Renal cortex interstitium (tissue), 11 donors: ENCODE measurements at regions not wholly inside any gene's neighbourhood (a gene's known extent, or its start where the extent isn't known, plus 50 kb on each side); places are given as distances from the start of the nearest gene placed in this dataset.
A peak's percentile ranks its signal among the peaks of the same experiment; 100 is the strongest.
"Not testable (repeated sequence)": the region's sequence is repeated elsewhere in the genome, so short reads cannot be mapped to it uniquely, and the experiment has no call there.

Experiments
- DNase-seq, 11 donors: peaks; one replicate each; pipeline ENCODE4 v3.0.0-alpha.2; 2013; ENCODE audit warnings: low read depth in 9 of 11, low spot score in 4 of 11; ENCODE audit errors: extremely low read depth in 1 of 11

DNA sequence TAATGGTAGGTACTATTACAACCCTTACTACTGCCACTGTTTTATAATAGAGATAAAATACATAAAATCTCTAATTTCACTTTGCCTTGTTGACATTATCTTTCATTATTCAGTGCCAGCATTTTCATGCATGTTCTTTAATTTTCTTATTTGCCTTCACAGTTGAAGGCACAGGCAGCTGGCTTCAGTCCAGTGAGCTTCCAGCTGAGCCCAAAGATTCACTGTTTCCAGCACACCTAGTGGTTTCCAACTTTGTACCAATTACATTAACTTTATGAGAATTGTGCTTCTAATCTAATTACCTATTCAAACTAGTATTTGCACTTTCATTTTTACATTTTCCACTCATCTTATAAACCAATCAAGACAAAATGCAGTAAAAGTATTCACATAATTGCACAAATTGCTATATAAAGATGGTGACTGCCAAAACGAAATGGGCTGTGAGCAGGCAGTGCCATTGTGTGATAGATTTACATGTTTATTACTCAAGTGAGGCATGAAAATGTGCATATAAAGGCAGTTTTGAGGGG is 228.3 kb downstream of the MFSD1 start:
- no peak for DNase-seq

DNA sequence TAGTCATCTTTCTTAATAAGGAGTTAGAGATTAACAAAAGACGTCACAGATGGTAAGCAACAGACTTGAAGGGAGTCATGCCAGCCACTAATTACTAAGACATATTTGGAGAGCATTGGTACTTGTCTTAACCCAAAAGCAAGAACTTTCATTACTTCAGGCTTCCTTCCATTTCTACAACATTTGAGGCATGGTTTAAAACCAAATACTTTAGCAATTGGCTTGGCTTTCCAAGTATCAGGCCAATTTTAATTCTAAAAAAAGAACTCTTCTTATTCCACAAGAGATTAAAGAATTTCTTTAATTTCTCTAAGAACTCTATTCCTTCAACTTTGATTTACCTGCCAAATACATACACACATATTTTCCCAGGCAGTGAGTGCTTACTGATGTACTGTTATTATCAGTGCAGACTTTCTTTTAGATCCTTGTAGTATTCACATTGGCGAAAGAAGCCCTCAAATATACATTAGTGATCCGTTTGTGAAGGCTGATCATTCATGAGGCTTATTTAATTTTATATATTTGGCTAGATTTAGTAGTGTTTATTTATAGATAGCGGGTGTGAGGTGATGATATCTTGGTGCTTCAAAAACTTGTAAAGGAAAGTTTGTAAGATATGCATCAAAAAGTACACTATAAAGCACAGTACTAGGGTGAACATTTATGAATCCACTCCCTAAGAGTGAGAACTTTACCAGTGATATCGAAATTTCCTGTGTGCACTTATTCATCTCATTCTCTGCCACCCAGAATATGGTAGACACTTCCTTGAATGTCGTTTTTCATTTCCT is 229.2 kb downstream of the MFSD1 start:
- DNase-seq: no peak

DNA sequence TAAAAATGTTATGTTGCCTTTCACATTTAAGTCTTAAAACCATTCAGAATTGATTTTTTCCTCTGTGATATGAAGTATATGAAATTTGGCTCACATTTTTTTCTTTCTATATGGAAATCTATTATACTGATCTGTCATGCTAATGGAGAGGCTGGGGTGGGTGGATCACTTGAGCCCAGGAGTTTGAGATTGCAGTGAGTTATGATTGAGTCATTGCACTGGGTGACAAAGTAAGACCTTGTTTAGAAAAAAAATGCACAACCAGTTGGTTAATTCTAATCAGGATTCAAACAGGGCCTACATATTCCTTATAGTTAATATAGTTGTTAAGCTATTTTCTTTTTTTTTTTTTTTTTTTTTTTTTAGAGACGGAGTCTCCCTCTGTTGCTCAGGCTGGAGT is 230.5 kb downstream of the MFSD1 start:
- no peak for DNase-seq

- no peak for DNase-seq
Measured at GRCh38 chr3:159038405-159038804, 236.6 kb downstream of the MFSD1 start.

GRCh38 chr3:159039286-159039685 is 237.4 kb downstream of the MFSD1 start:
- no peak for DNase-seq

DNA sequence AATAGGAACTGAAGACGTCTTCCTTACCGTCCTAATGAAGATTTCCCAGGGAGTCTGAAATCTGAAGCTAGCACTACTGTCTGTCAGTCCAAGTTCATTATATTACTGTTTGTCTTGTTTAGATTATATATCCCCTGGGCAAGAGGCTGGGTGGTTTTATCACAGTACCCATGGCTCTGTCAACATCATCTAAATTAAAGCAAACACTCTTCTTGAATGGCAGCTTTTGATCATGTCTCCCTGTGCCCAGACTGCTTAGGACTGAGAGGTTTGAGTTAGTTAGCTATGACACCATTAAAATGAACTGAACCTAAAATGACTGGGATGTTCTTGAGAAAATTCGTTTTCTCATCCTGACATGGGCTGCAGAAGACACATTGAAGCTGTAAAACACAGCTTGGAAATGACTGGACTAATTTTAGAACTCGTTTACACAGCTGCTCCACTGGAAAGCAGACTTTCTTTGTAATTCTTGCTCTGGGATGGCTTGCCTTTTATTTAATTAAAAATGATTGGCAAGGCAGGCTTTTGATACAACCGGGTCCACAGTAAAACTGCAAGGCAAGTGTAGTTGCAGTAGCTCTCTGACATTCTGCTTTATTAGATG is 243.5 kb downstream of the MFSD1 start:
- peak in 3 of 11 donors; percentile 2 to 21 (median 11) for DNase-seq

DNA sequence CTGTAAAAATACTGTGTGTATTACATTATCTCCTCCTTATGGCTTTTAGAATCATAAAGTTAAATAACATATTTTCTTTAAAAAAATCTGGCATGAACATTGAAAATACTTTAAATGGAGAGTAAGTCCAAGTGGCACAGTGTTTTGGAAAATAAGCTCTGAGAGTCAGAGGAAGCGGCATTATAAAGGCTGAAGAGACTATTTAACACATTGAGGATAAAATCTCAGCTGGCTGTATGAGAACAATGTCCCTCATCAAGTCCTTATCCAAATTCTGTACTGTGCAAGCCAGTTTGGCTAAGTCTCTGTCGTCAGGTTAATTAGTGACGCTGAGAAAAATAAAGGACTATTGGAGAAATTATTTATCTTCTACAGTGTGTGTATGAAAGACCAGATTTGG is 245.5 kb downstream of the MFSD1 start:
- DNase-seq: no peak

DNA sequence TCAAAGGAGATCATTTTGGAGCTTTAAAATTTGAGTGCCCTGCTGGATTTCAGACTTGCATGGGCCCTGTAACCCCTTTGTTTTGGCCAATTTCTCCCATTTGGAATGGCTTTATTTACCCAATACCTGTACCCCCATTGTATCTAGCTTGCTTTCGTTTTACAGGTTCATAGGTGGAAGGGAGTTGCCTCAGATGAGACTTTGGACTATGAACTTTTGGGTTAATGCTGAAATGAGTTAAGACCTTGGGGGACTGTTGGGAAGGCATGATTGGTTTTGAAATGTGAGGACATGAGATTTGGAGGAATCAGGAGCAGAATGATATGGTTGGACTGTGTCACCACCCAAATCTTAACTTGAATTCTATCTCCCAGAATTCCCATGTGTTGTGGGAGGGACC is 250.6 kb downstream of the MFSD1 start:
- not testable (repeated sequence) for DNase-seq

- DNase-seq: no peak
Measured at GRCh38 chr3:159057621-159058020, 255.8 kb downstream of the MFSD1 start.

DNA sequence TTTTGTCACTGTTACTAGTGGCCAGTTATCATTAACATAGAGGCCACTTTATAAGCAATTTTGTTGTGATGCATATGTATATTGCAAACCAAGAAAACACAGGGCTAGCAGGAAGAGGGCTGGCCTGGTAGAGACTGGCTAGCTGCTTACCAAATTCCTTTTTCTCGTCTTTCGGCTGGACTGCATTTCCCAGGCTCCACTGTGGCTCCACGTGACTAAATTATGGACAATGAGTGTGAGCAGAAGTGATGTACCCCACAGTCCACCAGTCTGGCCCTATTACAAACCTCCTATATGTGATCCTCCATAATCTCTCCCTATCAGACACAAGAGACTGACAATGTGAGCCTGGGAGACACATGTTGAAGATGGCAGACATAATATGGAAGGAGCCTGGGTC is 257.0 kb downstream of the MFSD1 start:
- DNase-seq: no peak

DNA sequence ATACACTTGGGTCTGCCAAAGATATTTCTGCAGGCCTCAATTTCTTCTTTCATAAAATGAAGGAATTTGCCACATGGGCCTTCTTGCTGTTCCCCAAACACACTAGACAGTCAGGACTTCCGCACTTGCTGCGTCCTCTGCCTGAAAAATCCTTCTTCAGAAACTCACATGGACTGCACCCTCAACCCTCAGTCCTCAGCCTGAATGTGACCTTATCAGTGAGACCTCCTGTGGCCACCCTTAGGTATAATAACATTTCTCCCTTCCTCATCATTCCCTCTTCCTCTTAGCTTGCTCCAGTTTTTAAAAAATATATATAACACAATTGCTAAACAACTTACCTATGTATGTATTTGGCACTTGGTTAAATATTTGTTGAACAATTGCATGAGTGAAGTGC is 257.5 kb downstream of the MFSD1 start:
- DNase-seq: no peak

GRCh38 chr3:159062734-159063410 is 261.0 kb downstream of the MFSD1 start:
- no peak for DNase-seq

DNA sequence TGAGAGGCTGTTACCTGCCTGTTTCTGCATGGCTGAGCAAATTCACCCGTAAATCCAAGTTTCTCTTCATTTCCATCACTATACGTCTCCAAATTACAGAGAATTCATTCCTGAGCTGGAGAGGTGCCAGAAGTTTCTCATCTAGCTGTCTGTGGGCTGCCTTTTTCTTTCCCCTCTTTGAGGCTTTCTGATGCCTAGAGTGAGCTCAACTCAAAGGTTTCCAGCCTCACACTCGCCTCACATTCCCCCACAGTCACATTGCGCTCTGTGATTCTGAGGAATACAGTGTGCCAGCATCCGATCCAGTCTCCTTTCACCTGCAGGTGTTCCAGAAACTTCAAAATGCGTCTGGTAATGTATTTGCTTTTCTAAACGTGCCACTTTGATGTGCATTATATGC is 267.2 kb downstream of the MFSD1 start, which contains the start of gene IQCJ:
IQCJ (plus strand) TSS at position 229 of the 400 bp plus-strand sequence.
- no peak for DNase-seq

- DNase-seq: no peak
Measured at GRCh38 chr3:159069866-159070425, 268.1 kb downstream of the MFSD1 start.

DNA sequence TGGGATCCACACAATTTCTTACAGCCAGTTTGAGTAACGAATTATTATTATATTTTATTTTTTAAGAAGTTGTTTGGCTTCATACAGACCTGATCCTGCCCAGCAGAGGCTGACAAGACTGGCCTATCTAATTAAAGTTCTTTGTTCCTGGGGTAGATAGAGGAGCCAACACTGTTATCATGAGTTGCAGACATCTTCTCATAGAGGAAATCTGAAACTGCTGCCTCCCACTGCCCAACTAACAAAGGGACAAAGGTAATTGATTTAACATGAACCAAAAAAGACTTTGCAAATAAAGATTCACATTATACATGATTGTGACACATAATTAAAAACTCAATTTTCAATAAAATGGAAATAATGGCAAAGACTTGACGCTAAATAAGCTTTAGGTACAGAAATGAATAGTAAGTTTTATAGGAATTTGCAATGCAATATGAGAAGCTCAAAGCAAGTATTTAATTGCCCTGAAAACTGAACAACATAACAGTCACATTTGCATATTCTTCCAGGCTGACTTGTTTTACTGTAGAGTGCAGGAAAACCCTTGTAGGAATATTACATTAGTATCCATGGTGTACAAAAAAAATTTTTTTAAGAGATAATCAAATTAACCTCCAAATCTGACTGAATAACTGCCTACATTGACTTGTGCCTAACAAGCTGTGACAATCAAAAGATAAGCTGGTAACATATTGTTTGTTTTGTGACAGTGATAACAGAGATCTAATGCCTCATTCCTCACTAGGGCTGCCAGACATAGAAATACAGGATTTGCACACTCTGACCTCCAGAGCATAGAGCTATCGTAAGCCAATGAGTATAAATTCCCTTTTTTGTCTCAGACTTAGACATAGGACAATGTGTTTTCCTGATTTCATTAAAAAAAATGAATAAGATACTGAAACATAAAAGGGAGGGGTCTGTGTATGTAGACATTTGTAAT is 273.2 kb downstream of the MFSD1 start:
- no peak for DNase-seq

DNA sequence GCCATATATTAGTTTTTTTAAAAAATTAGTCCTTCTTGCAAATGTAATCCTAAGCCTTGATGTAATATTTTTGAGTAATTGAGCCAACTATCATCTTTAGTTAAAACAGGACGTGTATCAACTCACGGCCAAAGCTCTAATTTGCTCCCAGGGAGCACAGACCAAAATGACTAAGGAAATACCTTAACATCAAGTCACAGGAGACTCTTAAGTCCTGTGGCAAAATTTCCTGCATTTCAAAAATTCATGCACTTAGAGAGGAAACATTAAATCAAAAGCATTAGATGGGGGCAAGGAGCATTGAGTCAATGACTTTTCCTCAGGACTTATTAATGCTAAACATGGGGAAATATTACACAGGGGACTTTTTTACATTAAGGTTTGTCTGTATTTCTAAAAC is 276.0 kb downstream of the MFSD1 start:
- no peak for DNase-seq

GRCh38 chr3:159080256-159080655 is 278.4 kb downstream of the MFSD1 start:
- DNase-seq: no peak

DNA sequence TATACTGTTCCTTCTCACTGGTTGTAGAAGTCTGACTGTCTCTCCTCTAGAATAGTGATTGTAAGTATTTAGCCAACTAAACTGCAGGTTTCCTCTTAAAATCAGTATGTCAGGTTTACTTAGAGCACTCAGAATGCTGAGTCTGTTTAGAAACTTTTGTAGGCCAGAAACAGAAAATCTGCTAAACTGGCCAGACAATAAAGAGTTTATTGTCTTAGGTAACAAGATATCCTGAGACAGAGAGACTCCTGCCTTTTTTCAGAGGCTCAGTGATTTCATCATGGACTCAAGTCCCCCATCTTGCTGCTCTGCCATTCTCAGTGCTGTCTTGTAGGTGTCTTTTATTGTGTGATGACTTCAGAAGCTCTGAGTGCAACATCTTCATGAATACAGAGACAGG is 279.0 kb downstream of the MFSD1 start:
- DNase-seq: no peak

DNA sequence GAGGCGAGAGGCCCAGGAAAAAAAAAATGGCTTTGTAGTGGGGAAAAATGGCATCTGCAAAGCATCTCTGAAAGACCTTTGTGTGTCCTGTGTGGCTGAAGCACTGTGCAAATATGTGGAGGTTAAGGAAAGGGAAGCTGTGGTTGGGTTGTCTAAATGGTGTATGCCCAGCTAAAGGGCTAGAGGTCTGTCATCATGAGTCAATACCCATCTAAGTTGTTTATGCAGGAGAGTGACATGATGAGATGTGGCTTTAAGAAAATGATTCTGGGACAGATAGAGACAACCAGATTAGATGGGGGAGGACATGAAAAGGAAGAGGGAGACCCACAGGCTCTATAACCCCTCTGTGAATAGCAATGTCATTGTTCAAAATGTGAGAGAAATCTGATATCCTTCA is 280.7 kb downstream of the MFSD1 start:
- no peak for DNase-seq
